Neural crest cell (in vitro differentiated cells): ENCODE measurements at regions not wholly inside any gene's neighbourhood (a gene's known extent, or its start where the extent isn't known, plus 50 kb on each side); places are given as distances from the start of the nearest gene placed in this dataset.

ENCODE experiments used
- DNase-seq: peaks from one replicate; pipeline ENCODE4 v3.0.0; 2021; ENCODE audit warnings: low read depth, mixed read lengths, low spot score
- H3K27ac Mint-ChIP-seq: one replicate; pipeline ENCODE4 v1.8.0; 2021; ENCODE audit warnings: mild to moderate bottlenecking, mixed read lengths; ENCODE audit not compliant: unreplicated experiment
- H3K27me3 Mint-ChIP-seq: 2 replicates; pipeline ENCODE4 v1.8.0; 2021; ENCODE audit warnings: low read depth, mild to moderate bottlenecking, mixed read lengths
- H3K36me3 Mint-ChIP-seq: 2 replicates; pipeline ENCODE4 v1.8.0; 2021; ENCODE audit warnings: low read depth, mild to moderate bottlenecking, mixed read lengths
- H3K4me1 Mint-ChIP-seq: 2 replicates; pipeline ENCODE4 v1.8.0; 2021; ENCODE audit warnings: mixed read lengths
- H3K4me3 Mint-ChIP-seq: one replicate; pipeline ENCODE4 v1.8.0; 2021; ENCODE audit warnings: mild to moderate bottlenecking, mixed read lengths
- H3K9me3 Mint-ChIP-seq: 2 replicates; pipeline ENCODE4 v1.8.0; 2021; ENCODE audit warnings: mixed read lengths
- CTCF ChIP-seq: fragments of 200-600 bp; sonication (generic); conservative IDR thresholded peaks from 2 replicates; pipeline ENCODE4 v1.5.0; 2021; ENCODE audit warnings: antibody characterized with exemption, mild to moderate bottlenecking

- H3K27ac Mint-ChIP-seq = no peak overlapping the region
- no peak for TF ChIP-seq CTCF
- peaks cover 5% of the 10 kb centered on the region for H3K9me3 Mint-ChIP-seq
- no peak for DNase-seq
- peaks cover 6% of the 10 kb centered on the region for H3K4me1 Mint-ChIP-seq
- no peaks in the 10 kb centered on the region for H3K27me3 Mint-ChIP-seq
- no peaks in the 10 kb centered on the region for H3K36me3 Mint-ChIP-seq
- no peak overlapping the region for H3K4me3 Mint-ChIP-seq
Observed at GRCh38 chr6:126540161-126540560, 200.2 kb downstream of the CENPW start.

GRCh38 chr6:126541806-126542491, 202.0 kb downstream of the CENPW start:
- no peak overlapping the region for H3K4me3 Mint-ChIP-seq
- peaks cover 5% of the 10 kb centered on the region for H3K9me3 Mint-ChIP-seq
- H3K36me3 Mint-ChIP-seq = no peaks in the 10 kb centered on the region
- DNase-seq = no peak
- no peak overlapping the region for H3K27ac Mint-ChIP-seq
- TF ChIP-seq CTCF = no peak
- no peaks in the 10 kb centered on the region for H3K4me1 Mint-ChIP-seq
- no peaks in the 10 kb centered on the region for H3K27me3 Mint-ChIP-seq

GRCh38 chr6:126546541-126547120, 206.7 kb downstream of the CENPW start:
- H3K27me3 Mint-ChIP-seq = no peaks in the 10 kb centered on the region
- no peak for DNase-seq
- H3K4me1 Mint-ChIP-seq = peaks cover 7% of the 10 kb centered on the region
- peaks cover 12% of the 10 kb centered on the region for H3K9me3 Mint-ChIP-seq
- H3K36me3 Mint-ChIP-seq = peaks cover 2% of the 10 kb centered on the region
- H3K4me3 Mint-ChIP-seq = no peak overlapping the region
- TF ChIP-seq CTCF = no peak
- no peak overlapping the region for H3K27ac Mint-ChIP-seq

GRCh38 chr6:126548300-126548699, 208.4 kb downstream of the CENPW start:
- Mint-ChIP-seq H3K9me3 (peaks cover 12% of the 10 kb centered on the region), H3K27ac (peak overlapping the region; percentile 57), H3K36me3 (peaks cover 2% of the 10 kb centered on the region), H3K4me3 (no peak overlapping the region), H3K4me1 (peaks cover 7% of the 10 kb centered on the region), H3K27me3 (no peaks in the 10 kb centered on the region)
- no peak for DNase-seq
- TF ChIP-seq CTCF = no peak

- peaks cover 2% of the 10 kb centered on the region for H3K36me3 Mint-ChIP-seq
- TF ChIP-seq CTCF = no peak
- no peak for DNase-seq
- H3K9me3 Mint-ChIP-seq = peaks cover 7% of the 10 kb centered on the region
- no peaks in the 10 kb centered on the region for H3K27me3 Mint-ChIP-seq
- H3K4me1 Mint-ChIP-seq = peaks cover 7% of the 10 kb centered on the region
- H3K4me3 Mint-ChIP-seq = no peak overlapping the region
- H3K27ac Mint-ChIP-seq = no peak overlapping the region
Observed at GRCh38 chr6:126550323-126550722, 210.4 kb downstream of the CENPW start.
